Neuronal stem cell (in vitro differentiated cells): ENCODE measurements at regions not wholly inside any gene's neighbourhood (a gene's known extent, or its start where the extent isn't known, plus 50 kb on each side); places are given as distances from the start of the nearest gene placed in this dataset.

Experiments used
- DNase-seq: peaks from one replicate; pipeline ENCODE4 v3.0.0-alpha.2; 2013; ENCODE audit warnings: low spot score
- H2AFZ ChIP-seq: one replicate; pipeline ENCODE4 v1.6.1; 2013; ENCODE audit warnings: mild to moderate bottlenecking, low read length, inconsistent platforms
- H2AK5ac ChIP-seq: 2 replicates; pipeline ENCODE4 v1.6.1; 2013; ENCODE audit warnings: low read depth, mild to moderate bottlenecking, inconsistent platforms, low read length, moderate library complexity, mixed read lengths
- H2BK120ac ChIP-seq: 2 replicates; pipeline ENCODE4 v1.6.1; 2013; ENCODE audit warnings: low read depth, mild to moderate bottlenecking, inconsistent platforms, low read length, moderate library complexity, mixed read lengths
- H2BK12ac ChIP-seq: one replicate; pipeline ENCODE4 v1.6.1; 2013; ENCODE audit warnings: low read length, inconsistent platforms
- H2BK15ac ChIP-seq: 2 replicates; pipeline ENCODE4 v1.6.1; 2013; ENCODE audit warnings: mild to moderate bottlenecking, low read length, inconsistent platforms, mixed read lengths
- H2BK5ac ChIP-seq: one replicate; pipeline ENCODE4 v1.6.1; 2013; ENCODE audit warnings: inconsistent platforms, mild to moderate bottlenecking, low read length, moderate library complexity
- H3K14ac ChIP-seq: one replicate; pipeline ENCODE4 v1.6.1; 2013; ENCODE audit warnings: low read length, inconsistent platforms
- H3K18ac ChIP-seq: 2 replicates; pipeline ENCODE4 v1.6.1; 2013; ENCODE audit warnings: low read length, inconsistent platforms
- H3K23ac ChIP-seq: 2 replicates; pipeline ENCODE4 v1.6.1; 2013; ENCODE audit warnings: low read depth, mild to moderate bottlenecking, mixed read lengths, low read length, inconsistent platforms; ENCODE audit not compliant: poor library complexity
- H3K27ac ChIP-seq: replicated peaks from 3 replicates; pipeline ENCODE4 v1.5.1; 2013; ENCODE audit warnings: low read length, inconsistent platforms
- H3K27me3 ChIP-seq, 3 experiments: 2 replicates each; pipeline ENCODE4 v1.6.1; 2013; ENCODE audit warnings: low read length in 3 of 3, mild to moderate bottlenecking in 2 of 3, inconsistent platforms in 1 of 3, low read depth in 1 of 3, mixed read lengths in 1 of 3, moderate library complexity in 1 of 3; ENCODE audit not compliant: control insufficient read depth in 3 of 3, insufficient read depth in 3 of 3
- H3K36me3 ChIP-seq, 2 donors: replicated peaks in 1 of 2; 2 replicates each; pipeline ENCODE4 v1.6.1; 2013; ENCODE audit warnings: low read length in 2 of 2; ENCODE audit not compliant: control insufficient read depth in 2 of 2, insufficient read depth in 2 of 2
- H3K4ac ChIP-seq: 2 replicates; pipeline ENCODE4 v1.6.1; 2013; ENCODE audit warnings: inconsistent platforms, mild to moderate bottlenecking, low read length, moderate library complexity
- H3K4me1 ChIP-seq, 2 donors: 1 replicate in 1 of 2; 2 replicates in 1 of 2; pipeline ENCODE4 v1.6.1; 2013; ENCODE audit warnings: low read length in 2 of 2, low read depth in 1 of 2; ENCODE audit not compliant: control insufficient read depth in 2 of 2, insufficient read depth in 1 of 2
- H3K4me2 ChIP-seq: one replicate; pipeline ENCODE4 v1.6.1; 2013; ENCODE audit warnings: mild to moderate bottlenecking, low read length, inconsistent platforms; ENCODE audit not compliant: insufficient read depth, poor library complexity, severe bottlenecking
- H3K4me3 ChIP-seq, 2 donors: 2 replicates each; pipeline ENCODE4 v1.5.1; 2013; ENCODE audit warnings: low read length in 2 of 2, mild to moderate bottlenecking in 2 of 2, inconsistent platforms in 1 of 2, moderate library complexity in 1 of 2
- H3K79me1 ChIP-seq: one replicate; pipeline ENCODE4 v1.6.1; 2013; ENCODE audit warnings: low read depth, mild to moderate bottlenecking, inconsistent platforms, low read length, moderate library complexity
- H3K9ac ChIP-seq: one replicate; pipeline ENCODE4 v1.6.1; 2013; ENCODE audit warnings: mild to moderate bottlenecking, low read depth, low read length, inconsistent platforms; ENCODE audit not compliant: poor library complexity
- H3K9me3 ChIP-seq, 2 donors: replicated peaks in 1 of 2; 2 replicates each; pipeline versions ENCODE3 to v1.6.1; 2013; ENCODE audit warnings: low read length in 2 of 2, mild to moderate bottlenecking in 2 of 2, inconsistent platforms in 1 of 2, low read depth in 1 of 2, mixed read lengths in 1 of 2, moderate library complexity in 1 of 2; ENCODE audit not compliant: control insufficient read depth in 2 of 2, insufficient read depth in 1 of 2
- H4K8ac ChIP-seq: one replicate; pipeline ENCODE4 v1.6.1; 2013; ENCODE audit warnings: low read depth, mild to moderate bottlenecking, inconsistent platforms, low read length, moderate library complexity
- H4K91ac ChIP-seq: one replicate; pipeline ENCODE4 v1.6.1; 2013; ENCODE audit warnings: low read length, low read depth, mild to moderate bottlenecking, inconsistent platforms; ENCODE audit not compliant: poor library complexity
- WGBS, 2 donors: extraction: QIAGEN DNeasy Blood & Tissue Kit; methylation state at CpG; one replicate each; pipeline ENCODE4 v1.1.7; 2013; ENCODE audit warnings: missing lambda C conversion rate in 2 of 2, mixed read lengths in 1 of 2; ENCODE audit not compliant: insufficient read length in 2 of 2, insufficient replicate concordance in 1 of 2; ENCODE audit errors: extremely low coverage in 2 of 2; 5-methylcytosine and 5-hydroxymethylcytosine counted together

GRCh38 chr17:68145088-68145487 lies 102.8 kb upstream of the AMZ2 start:
- Histone ChIP-seq H3K18ac (no peak overlapping the region), H3K27me3 (no peaks in the 10 kb centered on the region)

GRCh38 chr17:68148936-68149335 lies 98.9 kb upstream of the AMZ2 start:
- Histone ChIP-seq H3K9ac (no peak overlapping the region), H2BK12ac (no peak overlapping the region), H2BK120ac (no peak overlapping the region), H3K36me3 (no peaks in the 10 kb centered on the region), H3K4me3 (no peak overlapping the region), H3K4me1 (no peaks in the 10 kb centered on the region), H3K79me1 (no peaks in the 10 kb centered on the region), H3K27me3 (no peaks in the 10 kb centered on the region), H4K91ac (no peak overlapping the region), H3K4ac (no peak overlapping the region), H2AFZ (no peak overlapping the region), H3K9me3 (no peaks in the 10 kb centered on the region), H3K14ac (no peak overlapping the region), H3K18ac (no peak overlapping the region), H2BK15ac (no peak overlapping the region), H2AK5ac (no peak overlapping the region), H2BK5ac (no peak overlapping the region), H3K23ac (no peak overlapping the region), H3K27ac (no peak overlapping the region), H3K4me2 (no peak overlapping the region), H4K8ac (no peak overlapping the region)
- no peak for DNase-seq
- WGBS, 2 donors = no CpG with 5 or more reads among the region's 3 CpGs

More at GRCh38 chr17:68145088-68145487, 102.8 kb upstream of the AMZ2 start:
- H2BK5ac ChIP-seq = no peak overlapping the region
- H3K27ac ChIP-seq = no peak overlapping the region
- no peak overlapping the region for H2BK15ac ChIP-seq
- H3K14ac ChIP-seq = no peak overlapping the region
- no peaks in the 10 kb centered on the region for H3K4me1 ChIP-seq
- no peak overlapping the region for H2AK5ac ChIP-seq
- no peak overlapping the region for H2BK120ac ChIP-seq
- H3K36me3 ChIP-seq = no peaks in the 10 kb centered on the region
- H3K79me1 ChIP-seq = no peaks in the 10 kb centered on the region
- H3K4ac ChIP-seq = no peak overlapping the region
- H3K9ac ChIP-seq = no peak overlapping the region
- no peak overlapping the region for H3K4me2 ChIP-seq
- H3K4me3 ChIP-seq = no peak overlapping the region
- no peak overlapping the region for H2AFZ ChIP-seq
- H3K23ac ChIP-seq = no peak overlapping the region
- no peak overlapping the region for H4K8ac ChIP-seq
- DNase-seq = no peak
- H2BK12ac ChIP-seq = no peak overlapping the region
- no peaks in the 10 kb centered on the region for H3K9me3 ChIP-seq
- no peak overlapping the region for H4K91ac ChIP-seq

GRCh38 chr17:68152161-68152571 lies 95.7 kb upstream of the AMZ2 start:
- Histone ChIP-seq H4K8ac (no peak overlapping the region), H3K36me3 (no peaks in the 10 kb centered on the region), H2BK5ac (no peak overlapping the region), H2AK5ac (no peak overlapping the region), H3K14ac (no peak overlapping the region), H3K4me1 (no peaks in the 10 kb centered on the region), H3K23ac (peak overlapping the region; percentile 69), H2BK12ac (no peak overlapping the region), H2AFZ (no peak overlapping the region), H3K27me3 (no peaks in the 10 kb centered on the region), H2BK15ac (no peak overlapping the region), H3K18ac (peak overlapping the region; percentile 6), H3K9ac (no peak overlapping the region), H3K9me3 (no peaks in the 10 kb centered on the region), H3K79me1 (no peaks in the 10 kb centered on the region), H3K4ac (no peak overlapping the region), H3K4me3 (no peak overlapping the region), H3K4me2 (no peak overlapping the region), H4K91ac (no peak overlapping the region), H3K27ac (no peak overlapping the region), H2BK120ac (no peak overlapping the region)
- no peak for DNase-seq
- no CpG with 5 or more reads among the region's 18 CpGs for WGBS, 2 donors

GRCh38 chr17:68155692-68156091 lies 92.2 kb upstream of the AMZ2 start:
- DNase-seq = no peak
- no peak overlapping the region for H2BK15ac ChIP-seq
- no peak overlapping the region for H3K27ac ChIP-seq
- no peaks in the 10 kb centered on the region for H3K36me3 ChIP-seq
- no peak overlapping the region for H3K9ac ChIP-seq
- no peak overlapping the region for H3K4ac ChIP-seq
- no peaks in the 10 kb centered on the region for H3K79me1 ChIP-seq
- H2BK12ac ChIP-seq = no peak overlapping the region
- no peaks in the 10 kb centered on the region for H3K4me1 ChIP-seq
- no peaks in the 10 kb centered on the region for H3K27me3 ChIP-seq
- no peak overlapping the region for H4K8ac ChIP-seq
- H2BK5ac ChIP-seq = no peak overlapping the region
- H3K18ac ChIP-seq = no peak overlapping the region
- no peak overlapping the region for H3K4me3 ChIP-seq
- no peaks in the 10 kb centered on the region for H3K9me3 ChIP-seq
- H3K4me2 ChIP-seq = no peak overlapping the region
- WGBS, 2 donors = no CpG with 5 or more reads among the region's 5 CpGs
- no peak overlapping the region for H4K91ac ChIP-seq
- no peak overlapping the region for H2AFZ ChIP-seq
- no peak overlapping the region for H2AK5ac ChIP-seq
- no peak overlapping the region for H2BK120ac ChIP-seq
- no peak overlapping the region for H3K23ac ChIP-seq
- no peak overlapping the region for H3K14ac ChIP-seq
